NCI-H2227 (cell line): ENCODE measurements at regions not wholly inside any gene's neighbourhood (a gene's known extent, or its start where the extent isn't known, plus 50 kb on each side); places are given as distances from the start of the nearest gene placed in this dataset.

ENCODE experiments used
- DNase-seq: peaks from one replicate; lab custom pipeline; 2025; ENCODE audit not compliant: unreplicated experiment; lab: John Stamatoyannopoulos, UW

DNA sequence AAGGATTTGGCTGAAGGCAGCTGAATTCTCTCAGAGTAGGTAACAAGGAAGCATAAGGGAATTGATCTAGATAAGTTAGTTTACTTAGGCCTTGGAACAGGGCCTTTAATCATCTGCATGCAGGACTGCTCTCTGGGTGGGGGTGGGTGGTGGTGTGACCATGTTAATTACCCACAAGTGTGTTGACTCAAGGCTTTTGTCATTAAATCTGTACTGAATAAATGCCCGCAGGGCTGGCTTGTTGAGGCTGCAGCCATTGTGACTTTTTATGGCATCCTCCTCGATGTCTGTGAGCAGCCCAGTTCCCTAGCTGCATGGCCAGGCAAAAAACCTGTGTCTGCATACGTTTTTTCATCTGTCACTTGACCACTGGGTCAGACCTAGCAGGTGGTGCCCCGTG is 63.5 kb upstream of the ASCC3 start:
- no peak for DNase-seq

DNA sequence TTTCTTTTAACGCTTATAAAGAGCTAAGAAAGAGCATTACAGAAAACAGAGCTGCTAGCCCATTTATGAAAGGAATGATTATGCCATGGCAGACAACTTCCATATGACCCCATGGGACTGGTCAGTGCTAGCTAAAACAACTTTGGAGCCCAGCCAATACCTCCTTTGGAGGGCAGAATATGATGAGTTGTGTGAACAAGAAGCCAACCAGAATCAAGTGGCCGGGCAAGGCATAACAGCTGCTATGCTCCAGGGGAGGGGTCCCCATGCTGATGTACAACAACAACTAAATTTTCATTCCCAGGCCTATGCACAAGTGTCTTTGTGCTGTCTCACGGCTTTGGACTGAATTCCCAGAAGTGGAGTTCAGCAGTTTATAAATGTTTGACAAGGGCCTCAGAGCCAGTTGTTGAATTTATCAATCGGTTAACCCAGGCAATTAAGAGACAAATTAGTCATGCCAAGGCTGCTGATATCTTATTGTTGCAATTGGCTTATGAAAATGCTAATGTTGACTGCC is 65.0 kb upstream of the ASCC3 start:
- no peak for DNase-seq

DNA sequence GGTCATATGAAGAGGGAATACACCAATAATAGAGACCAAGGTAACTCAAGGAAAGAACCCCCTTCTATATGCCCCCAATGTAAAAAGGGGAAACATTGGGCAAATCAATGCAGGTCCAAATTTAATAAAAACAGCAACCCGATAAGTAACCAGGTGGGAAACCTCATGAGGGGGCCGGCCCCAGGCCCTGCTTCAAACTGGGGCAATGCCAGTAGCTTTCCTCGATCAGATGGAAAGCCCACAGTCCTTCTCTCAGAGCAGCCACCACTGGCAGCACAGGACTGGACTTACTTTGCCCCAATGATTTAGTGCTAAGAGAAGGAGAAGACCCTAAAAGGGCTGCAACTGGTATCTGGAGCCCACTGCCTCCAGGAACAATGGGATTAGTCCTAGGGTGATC is 65.6 kb upstream of the ASCC3 start:
- DNase-seq, result no peak

DNA sequence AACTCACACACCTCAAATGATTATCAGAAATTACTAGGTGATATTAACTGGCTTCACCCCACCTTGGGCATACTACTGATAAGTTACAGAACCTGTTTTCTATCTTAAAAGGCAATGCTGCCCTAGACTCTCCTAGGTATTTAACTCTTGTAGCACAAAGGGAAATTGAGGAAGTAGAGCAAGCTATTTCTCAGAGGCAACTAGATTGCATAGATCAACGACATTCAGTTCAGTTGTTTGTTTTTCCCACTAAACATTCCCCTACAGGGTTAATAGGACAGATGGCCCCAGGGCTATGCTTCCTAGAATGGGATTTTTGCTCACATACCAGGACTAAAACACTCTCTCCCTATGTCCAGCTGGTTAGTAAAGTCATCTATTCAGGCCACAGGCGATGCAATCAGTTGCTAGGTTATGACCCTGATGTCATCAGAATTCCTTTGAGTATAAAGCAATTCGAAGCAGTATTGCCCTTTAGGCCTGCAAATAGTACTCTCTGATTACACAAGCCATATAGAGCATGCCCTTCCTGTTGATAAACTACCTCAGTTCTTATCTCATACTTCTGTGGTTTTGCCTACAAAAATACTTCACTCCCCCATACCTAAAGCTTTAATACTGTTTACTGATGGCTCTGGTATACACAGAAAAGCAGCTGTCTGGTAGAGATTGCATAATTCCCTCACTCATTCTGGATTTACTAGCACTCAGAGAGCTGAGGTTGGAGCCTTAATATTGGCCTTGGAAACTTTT is 67.4 kb upstream of the ASCC3 start:
- DNase-seq, result no peak

DNA sequence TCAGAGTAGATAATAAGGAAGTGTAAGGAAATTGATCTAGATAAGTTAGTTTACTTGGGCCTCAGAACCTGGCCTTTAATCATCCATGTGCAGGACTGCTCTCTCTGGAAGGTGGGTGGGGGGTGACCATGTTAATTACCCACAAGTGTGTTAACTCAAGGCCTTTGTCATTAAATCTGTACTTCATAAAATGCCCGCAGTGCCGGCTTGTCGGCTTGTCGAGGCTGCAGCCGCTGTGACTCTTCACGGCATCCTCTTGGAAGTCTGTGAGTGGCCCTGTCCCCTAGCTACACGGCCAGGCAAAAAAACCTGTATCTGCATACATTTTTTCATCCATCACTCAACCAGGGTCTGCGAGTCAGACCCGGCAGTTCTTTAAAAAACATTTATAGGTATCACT is 70.9 kb upstream of the ASCC3 start:
- DNase-seq, result no peak

DNA sequence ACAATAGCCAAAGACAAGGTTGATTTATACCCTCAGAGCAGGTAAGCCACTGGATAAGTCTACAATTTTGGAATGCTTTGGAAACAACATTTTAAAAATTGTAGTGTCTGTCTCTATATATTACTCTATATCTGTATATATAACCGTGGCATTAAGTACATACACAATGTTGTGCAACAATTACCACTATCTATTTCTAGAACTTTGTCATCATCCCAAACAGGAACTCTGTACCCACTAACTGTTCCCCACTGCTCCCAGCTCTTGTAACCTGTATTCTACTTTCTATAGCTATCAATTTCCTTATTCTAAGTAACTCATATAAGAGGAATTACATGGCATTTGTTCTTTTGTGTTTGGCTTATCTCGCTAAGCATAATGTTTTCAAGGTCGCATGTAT is 78.2 kb upstream of the ASCC3 start:
- no peak for DNase-seq

DNA sequence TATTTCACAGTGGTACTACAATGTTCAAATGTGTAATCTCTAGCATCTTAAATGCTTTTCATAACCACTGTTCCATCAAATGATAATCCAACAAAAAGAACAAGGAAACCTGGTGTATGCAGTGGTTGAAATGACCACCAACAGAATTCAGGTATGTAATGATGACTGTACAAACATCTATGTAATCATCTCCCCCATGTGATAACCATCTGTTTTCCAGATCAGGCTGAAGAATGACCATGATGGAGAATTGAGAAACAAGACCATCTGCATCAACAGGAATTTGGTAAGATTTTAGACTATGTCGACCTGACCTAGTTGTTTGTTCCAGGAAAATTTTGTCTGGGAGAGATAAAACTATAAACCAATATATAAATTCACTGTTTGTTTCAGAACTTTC is 81.3 kb upstream of the ASCC3 start:
- DNase-seq, result no peak

DNA sequence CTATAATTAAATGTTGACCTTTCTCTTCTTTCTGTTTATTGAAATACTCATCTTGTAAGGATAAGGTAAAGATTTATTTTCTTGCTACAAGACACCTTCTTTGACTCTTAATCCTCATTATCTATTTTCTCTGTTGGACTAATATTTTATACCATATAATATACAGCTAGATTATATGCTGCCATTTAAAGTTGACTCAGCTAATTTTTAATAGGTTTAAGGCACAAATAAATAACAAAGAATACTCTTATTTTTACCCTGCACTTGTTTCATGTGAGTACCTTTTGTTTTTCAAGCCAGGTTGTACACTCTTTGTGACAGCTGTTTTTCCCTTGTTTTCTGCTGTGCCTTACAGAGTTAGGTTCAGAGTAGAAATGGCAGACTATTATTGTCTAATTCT is 83.9 kb upstream of the ASCC3 start:
- DNase-seq, result no peak

DNA sequence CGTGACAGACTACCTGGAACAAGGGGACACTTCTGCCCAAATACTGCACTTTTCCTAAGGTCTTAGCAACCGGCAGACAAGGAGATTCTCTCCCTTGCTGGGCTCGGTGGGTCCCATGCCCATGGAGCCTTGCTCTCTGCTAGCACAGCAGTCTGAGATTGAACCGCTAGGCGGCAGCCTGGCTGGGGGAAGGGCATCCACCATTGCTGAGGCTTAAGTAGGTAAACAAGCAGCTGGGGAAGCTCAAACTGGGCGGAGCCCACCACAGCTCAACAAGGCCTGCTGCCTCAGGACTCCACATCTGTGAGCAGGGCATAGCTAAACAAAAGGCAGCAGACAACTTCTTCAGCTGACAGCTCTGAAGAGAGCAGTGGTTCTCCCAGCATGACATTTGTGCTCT is 87.8 kb upstream of the ASCC3 start:
- DNase-seq, result no peak

DNA sequence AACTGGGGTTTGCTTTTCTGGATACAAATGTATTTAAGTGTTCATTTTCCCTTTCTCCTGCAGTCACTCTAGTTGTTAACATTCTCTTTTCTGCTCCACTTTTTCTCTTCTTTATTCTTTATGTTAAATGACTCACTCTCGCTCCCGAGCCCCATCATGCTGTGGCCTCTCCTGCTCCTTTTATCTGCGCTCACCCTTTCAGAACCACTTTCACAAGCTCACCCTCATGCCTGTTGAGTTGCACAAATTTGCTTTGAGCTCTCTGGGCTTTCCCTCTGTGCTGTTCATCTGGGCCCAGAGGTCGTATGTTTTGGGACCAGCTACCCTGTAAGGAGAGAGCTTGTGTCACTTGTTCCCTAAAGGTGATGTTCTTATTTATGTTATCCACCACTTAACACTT is 98.1 kb upstream of the ASCC3 start:
- no peak for DNase-seq

DNA sequence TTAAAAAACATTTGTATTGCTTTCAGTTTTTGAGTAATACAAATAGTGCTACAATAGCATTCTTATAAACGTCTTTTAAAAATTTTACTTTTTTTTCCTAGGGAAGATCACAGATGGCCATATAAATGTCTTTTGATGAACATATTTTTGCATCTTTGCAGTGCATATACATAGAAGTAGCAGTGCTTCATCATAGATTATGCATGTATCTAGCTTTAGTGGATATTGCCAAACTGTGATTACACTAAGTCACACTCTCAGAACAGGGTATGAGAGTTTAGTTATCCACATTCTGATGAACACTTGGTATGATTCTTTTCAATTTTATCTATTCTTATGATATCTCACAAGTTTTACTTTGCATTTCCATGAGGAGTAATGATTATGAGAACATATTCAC is 99.8 kb upstream of the ASCC3 start:
- DNase-seq, result no peak

DNA sequence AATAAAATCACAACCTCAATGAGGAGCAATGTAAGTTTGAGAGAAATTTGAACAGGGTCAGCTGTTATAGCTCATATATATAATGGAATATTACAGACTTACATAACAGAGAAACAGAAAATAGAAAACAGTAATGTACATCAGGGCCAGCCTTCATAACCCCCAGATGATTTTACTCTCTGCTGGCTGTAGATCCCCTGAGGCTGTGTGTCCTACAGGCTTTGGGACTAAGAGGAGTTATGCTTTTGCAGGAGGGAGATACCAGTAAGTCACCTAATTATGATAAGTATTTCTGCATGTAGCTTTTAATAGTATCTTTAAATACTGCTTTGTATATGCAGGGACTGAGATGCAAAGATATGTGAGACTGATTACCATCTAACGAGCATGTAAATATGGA is 105.8 kb upstream of the ASCC3 start:
- DNase-seq, result no peak

DNA sequence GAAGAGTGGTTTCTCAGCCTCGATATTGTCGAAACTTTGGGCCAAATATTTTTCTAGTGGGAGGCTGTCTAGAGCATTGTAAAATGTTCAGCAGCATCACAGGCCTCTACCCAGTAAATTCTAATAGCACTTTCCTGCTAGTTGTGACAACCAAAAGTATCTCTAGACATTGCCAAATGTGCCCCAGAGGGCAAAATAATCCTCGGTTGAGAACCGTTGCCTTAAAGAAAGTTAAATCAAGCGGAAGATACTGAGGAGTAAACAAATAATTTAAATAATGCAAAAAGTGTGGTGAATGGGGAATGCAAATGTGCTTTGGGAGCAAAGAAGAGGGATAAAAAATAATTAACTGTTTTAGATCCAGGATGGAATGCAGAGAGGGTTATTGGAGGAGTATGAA is 106.4 kb upstream of the ASCC3 start:
- DNase-seq, result no peak

DNA sequence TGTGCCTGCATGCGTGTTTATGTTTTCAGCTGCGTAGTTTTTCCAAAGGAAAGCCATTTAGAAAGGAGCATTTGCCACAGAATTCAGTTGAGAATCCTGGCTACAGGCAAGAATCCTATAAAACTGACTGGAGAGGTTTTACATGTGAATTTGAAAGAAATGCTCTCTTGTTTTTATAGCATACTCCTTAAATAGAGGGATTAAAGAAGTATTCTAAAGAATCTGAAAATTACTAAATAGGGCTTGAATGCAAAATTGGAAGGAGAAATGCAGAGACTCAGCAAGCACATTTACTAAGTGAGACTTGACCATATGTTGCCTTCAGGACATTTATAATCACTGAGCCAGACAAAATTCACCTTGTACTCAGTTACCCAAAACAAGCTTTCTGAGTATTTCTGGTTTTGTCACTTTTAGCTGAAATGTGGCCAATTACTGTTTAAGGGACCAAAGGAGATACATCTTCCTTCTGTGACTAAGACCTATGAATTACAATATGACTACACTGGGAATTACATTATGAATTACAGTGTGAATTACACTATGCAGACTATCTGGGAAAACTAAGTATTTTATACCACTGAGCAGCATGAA is 107.4 kb upstream of the ASCC3 start:
- no peak for DNase-seq

DNA sequence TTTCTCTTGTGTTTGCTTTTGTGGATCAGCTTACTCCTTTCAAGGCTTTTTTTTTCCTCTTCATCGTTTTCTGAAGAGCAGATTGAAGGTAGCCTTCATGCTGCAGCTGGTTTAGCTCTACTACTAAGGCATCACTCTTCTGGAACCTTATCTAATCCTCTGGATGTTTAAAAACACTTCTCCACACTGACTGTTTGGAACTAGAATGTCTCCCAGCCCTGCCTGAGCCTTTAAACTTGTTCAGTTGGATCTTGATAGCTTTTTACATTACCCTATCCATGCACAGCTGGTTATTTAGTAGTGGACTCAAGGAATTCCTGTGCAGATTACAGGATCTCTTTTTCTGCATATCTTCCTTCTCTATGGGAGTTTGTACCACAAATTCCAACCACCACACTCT is 108.9 kb upstream of the ASCC3 start:
- no peak for DNase-seq

DNA sequence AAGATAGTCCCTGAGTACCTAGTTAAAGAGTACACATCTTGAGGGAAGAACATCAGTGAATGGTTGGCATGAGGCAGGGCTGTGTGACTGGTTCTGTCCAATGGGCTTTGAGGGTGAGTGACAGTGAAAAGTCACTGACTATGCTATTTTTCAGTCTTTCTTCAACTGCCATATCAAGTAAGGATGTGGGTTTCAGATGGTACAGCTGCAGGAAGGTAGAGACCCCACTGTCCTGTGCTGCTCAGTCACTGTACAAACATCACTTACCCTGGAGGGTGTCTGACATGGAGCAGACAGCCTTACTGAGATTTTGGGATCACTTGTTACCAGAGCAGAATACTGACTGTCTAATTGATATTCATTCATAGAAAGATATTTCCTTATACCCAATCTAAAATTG is 115.3 kb upstream of the ASCC3 start:
- DNase-seq, result no peak

DNA sequence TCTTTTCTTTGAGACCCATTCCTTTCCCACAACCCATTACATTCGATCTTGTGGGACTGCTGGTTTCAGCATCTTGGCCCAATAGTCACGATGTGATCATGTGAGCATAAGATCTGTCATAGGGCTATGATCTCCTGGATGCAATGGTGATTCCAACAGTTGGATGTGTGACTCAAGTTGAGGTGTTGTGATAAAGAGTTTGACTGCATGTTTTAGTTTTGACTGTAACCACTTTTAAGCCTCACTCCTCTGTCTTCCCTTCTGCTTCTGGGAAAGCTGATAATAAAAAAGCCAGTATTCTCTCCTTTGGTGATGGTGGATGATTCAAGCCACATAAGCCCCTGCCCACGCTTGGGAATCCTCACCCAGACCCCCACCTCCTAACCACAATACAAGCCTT is 117.0 kb upstream of the ASCC3 start:
- no peak for DNase-seq

DNA sequence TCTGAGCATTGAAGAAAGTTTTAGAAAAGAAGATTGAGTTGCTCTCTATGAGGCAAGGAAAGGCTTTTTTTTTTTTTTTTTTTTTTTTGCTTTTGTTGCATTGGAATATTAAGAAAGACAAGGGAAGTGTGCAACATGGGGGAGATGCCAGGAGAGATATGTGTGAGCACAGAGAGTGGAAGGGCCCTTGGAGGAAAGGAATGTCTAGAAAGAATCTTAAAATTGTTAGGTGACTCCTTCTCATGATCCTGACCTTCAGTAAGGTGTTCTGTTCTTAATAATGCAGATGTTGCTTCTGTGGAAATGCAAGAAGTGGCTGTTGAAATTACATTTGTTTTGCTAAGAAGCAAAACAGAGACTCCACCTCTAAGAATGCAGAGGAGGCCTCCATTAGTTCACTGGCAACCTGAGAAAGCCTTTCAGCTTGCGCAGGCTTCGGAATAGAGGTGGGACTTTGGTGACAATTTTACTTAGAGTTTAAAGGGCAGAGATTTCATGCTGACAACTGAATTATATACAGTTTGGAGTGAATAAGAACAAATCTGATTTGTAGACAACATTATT is 118.0 kb upstream of the ASCC3 start:
- no peak for DNase-seq

DNA sequence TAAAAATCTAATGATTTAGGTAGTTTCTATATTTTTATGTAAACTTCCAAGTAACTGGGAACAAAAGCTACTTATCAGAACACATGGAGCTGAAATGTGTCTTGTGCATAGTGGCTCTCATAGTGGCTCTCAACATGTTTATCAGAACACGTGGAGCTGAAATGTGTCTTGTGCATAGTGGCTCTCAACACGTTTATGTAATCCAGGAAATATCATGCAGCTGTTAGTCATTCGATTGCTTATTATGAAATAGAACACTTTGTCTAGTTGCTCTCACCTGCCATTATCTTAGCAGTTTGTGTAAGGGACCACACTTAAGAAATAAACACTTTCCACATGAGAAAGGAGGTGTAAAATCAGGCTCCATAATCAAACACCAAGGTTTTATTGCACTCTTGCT is 119.2 kb upstream of the ASCC3 start:
- DNase-seq, result no peak

DNA sequence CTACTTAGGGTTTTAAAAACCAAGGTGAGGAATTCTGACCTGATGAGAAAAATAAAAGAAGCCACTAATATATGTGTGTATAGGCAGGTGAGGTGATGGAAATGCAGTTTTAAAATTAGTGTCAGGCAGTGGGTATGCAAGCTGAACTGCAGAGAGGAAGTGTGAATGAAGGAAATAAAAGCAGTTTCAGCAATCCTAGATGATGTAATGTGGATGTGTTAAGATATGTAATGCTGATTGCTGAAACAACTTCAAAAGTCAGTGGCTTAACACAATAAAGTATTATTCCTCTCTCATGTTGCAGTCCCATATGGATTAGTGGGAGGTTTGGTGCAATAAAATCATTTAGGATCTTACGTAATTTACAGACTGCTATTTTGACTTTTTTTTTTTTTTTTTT is 119.9 kb upstream of the ASCC3 start:
- DNase-seq, result no peak

DNA sequence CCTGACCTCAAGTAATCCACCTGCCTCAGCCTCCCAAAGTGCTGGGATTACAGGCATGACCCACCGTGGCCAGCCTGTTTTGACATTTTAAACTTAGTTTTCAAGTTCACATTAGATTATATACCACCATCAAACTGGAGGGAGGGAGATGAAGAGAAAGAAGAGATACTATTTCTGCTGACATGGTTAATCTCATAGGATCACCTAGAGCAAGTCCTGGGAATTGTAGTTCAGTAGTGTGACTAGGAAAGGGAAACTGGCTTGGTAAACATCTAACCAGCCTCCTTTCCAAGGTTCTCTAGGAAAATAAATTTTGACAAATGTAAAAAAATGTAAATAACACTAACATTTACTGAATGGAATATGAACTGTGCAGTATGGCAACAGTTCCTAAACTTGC is 120.5 kb upstream of the ASCC3 start:
- no peak for DNase-seq

DNA sequence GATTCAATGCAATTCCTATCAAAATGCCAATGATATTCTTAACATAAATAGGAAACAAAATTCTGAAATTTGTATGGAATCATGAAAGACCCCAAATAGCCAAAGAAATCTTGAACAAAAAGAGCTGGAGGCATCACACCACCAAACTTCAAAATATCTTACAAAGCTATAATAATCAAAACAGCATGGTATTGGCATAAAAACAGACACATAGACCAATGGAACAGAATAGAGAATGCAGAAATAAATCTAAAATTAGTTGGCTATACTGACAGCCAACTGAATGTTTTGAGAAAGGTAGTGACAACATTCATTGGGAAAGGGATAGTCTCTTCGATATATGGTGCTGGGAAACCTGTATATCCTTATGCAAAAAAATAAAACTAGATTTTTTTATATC is 121.9 kb upstream of the ASCC3 start:
- DNase-seq, result no peak

DNA sequence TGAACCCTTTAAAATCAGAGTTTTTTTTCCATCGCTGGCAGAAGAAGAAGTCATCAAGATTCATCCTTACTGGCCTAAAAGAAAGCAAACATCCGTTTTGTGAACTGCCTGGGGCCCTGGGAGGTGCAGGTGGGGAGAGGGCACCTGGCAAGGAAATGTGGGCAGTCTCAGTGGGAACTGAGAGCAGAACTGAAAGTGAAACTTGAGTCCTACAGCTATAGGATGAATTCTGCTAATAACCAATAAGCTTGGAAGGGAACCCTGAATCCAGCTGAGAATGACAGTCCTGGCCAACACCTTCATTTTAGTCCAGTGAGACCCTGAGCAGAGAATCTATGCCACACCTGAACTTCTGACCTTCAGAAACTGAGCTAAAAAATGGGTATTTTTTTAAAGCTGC is 130.1 kb upstream of the ASCC3 start:
- DNase-seq, result no peak
